ENCODE measurements at regions not wholly inside any gene's neighbourhood (a gene's known extent, or its start where the extent isn't known, plus 50 kb on each side); places are given as distances from the start of the nearest gene placed in this dataset.
"Not testable (repeated sequence)": the region's sequence is repeated elsewhere in the genome, so short reads cannot be mapped to it uniquely, and the experiment has no call there.

GRCh38 chr1:146630302-146630701 lies 307.8 kb upstream of the NBPF12 start:
- DNase-seq: not testable (repeated sequence)

GRCh38 chr1:146618582-146618981 lies 319.5 kb upstream of the NBPF12 start:
- DNase-seq: not testable (repeated sequence)

- not testable (repeated sequence) for DNase-seq
These were observed 333.4 kb upstream of the NBPF12 start for GRCh38 chr1:146604681-146605080.

- DNase-seq: not testable (repeated sequence)
These were observed 337.3 kb upstream of the NBPF12 start for GRCh38 chr1:146600720-146601307.

- not testable (repeated sequence) for DNase-seq
These were observed 338.2 kb upstream of the NBPF12 start for GRCh38 chr1:146599906-146600305.

GRCh38 chr1:146581229-146581628 lies 352.4 kb upstream of the NOTCH2NLA start:
- DNase-seq: not testable (repeated sequence)

GRCh38 chr1:146567541-146567940 lies 338.7 kb upstream of the NOTCH2NLA start:
- not testable (repeated sequence) for DNase-seq

GRCh38 chr1:146558032-146558431 lies 329.2 kb upstream of the NOTCH2NLA start:
- not testable (repeated sequence) for DNase-seq

- not testable (repeated sequence) for DNase-seq
These were observed 327.6 kb upstream of the NOTCH2NLA start for GRCh38 chr1:146556405-146556804.

GRCh38 chr1:146552414-146552813 lies 323.6 kb upstream of the NOTCH2NLA start:
- DNase-seq: not testable (repeated sequence)

- DNase-seq: not testable (repeated sequence)
These were observed 319.9 kb upstream of the NOTCH2NLA start for GRCh38 chr1:146548684-146549083.

GRCh38 chr1:146546189-146546588 lies 317.4 kb upstream of the NOTCH2NLA start:
- DNase-seq: not testable (repeated sequence)

GRCh38 chr1:146537775-146538373 lies 309.1 kb upstream of the NOTCH2NLA start:
- DNase-seq: not testable (repeated sequence)

GRCh38 chr1:146536028-146536427 lies 307.2 kb upstream of the NOTCH2NLA start:
- not testable (repeated sequence) for DNase-seq

GRCh38 chr1:146535575-146535974 lies 306.8 kb upstream of the NOTCH2NLA start:
- not testable (repeated sequence) for DNase-seq

- DNase-seq: not testable (repeated sequence)
These were observed 302.1 kb upstream of the NOTCH2NLA start for GRCh38 chr1:146530958-146531357.

GRCh38 chr1:146522812-146523211 lies 294.0 kb upstream of the NOTCH2NLA start:
- not testable (repeated sequence) for DNase-seq

- DNase-seq: not testable (repeated sequence)
These were observed 293.5 kb upstream of the NOTCH2NLA start for GRCh38 chr1:146522345-146522744.

- not testable (repeated sequence) for DNase-seq
These were observed 293.0 kb upstream of the NOTCH2NLA start for GRCh38 chr1:146521804-146522203.

GRCh38 chr1:146513754-146514153 lies 284.9 kb upstream of the NOTCH2NLA start:
- DNase-seq: not testable (repeated sequence)

- DNase-seq: not testable (repeated sequence)
These were observed 282.4 kb upstream of the NOTCH2NLA start for GRCh38 chr1:146511047-146511777.

GRCh38 chr1:146510248-146510983 lies 281.6 kb upstream of the NOTCH2NLA start:
- DNase-seq: not testable (repeated sequence)

- DNase-seq: not testable (repeated sequence)
These were observed 275.3 kb upstream of the NOTCH2NLA start for GRCh38 chr1:146504121-146504520.

All from fibroblast of skin of right quadriceps (primary cell).